ENCODE measurements at regions not wholly inside any gene's neighbourhood (a gene's known extent, or its start where the extent isn't known, plus 50 kb on each side); places are given as distances from the start of the nearest gene placed in this dataset.
A peak's percentile ranks its signal among the peaks of the same experiment; 100 is the strongest.
"Not testable (repeated sequence)": the region's sequence is repeated elsewhere in the genome, so short reads cannot be mapped to it uniquely, and the experiment has no call there.

GRCh38 chr3:30305021-30305420 lies 301.4 kb upstream of the TGFBR2 start:
- no peak for DNase-seq

GRCh38 chr3:30306896-30307295 lies 299.5 kb upstream of the TGFBR2 start:
- DNase-seq = no peak

GRCh38 chr3:30307372-30307950 lies 298.9 kb upstream of the TGFBR2 start:
- DNase-seq = no peak

- no peak for DNase-seq
These were observed 298.3 kb upstream of the TGFBR2 start for GRCh38 chr3:30308131-30308530.

GRCh38 chr3:30309961-30310954 lies 296.1 kb upstream of the TGFBR2 start:
- DNase-seq = no peak

- peak; percentile 4 for DNase-seq
These were observed 294.6 kb upstream of the TGFBR2 start for GRCh38 chr3:30311781-30312180.

- DNase-seq = no peak
These were observed 292.6 kb upstream of the TGFBR2 start for GRCh38 chr3:30313840-30314239.

GRCh38 chr3:30314757-30315325 lies 291.6 kb upstream of the TGFBR2 start:
- DNase-seq = no peak

- no peak for DNase-seq
These were observed 291.0 kb upstream of the TGFBR2 start for GRCh38 chr3:30315447-30315846.

GRCh38 chr3:30317561-30317960 lies 288.8 kb upstream of the TGFBR2 start:
- DNase-seq = no peak

- no peak for DNase-seq
These were observed 288.3 kb upstream of the TGFBR2 start for GRCh38 chr3:30318110-30318509.

- peak; percentile 35 for DNase-seq
These were observed 286.7 kb upstream of the TGFBR2 start for GRCh38 chr3:30319713-30320112.

GRCh38 chr3:30320392-30320791 lies 286.0 kb upstream of the TGFBR2 start:
- no peak for DNase-seq

- no peak for DNase-seq
These were observed 285.3 kb upstream of the TGFBR2 start for GRCh38 chr3:30321065-30321464.

GRCh38 chr3:30323649-30324048 lies 282.8 kb upstream of the TGFBR2 start:
- DNase-seq = not testable (repeated sequence)

GRCh38 chr3:30324587-30324986 lies 281.8 kb upstream of the TGFBR2 start:
- DNase-seq = no peak

GRCh38 chr3:30327976-30328375 lies 278.4 kb upstream of the TGFBR2 start:
- not testable (repeated sequence) for DNase-seq

- DNase-seq = not testable (repeated sequence)
These were observed 277.5 kb upstream of the TGFBR2 start for GRCh38 chr3:30328935-30329334.

- DNase-seq = no peak
These were observed 274.9 kb upstream of the TGFBR2 start for GRCh38 chr3:30331519-30331918.

- no peak for DNase-seq
These were observed 274.0 kb upstream of the TGFBR2 start for GRCh38 chr3:30332196-30333021.

GRCh38 chr3:30333143-30333542 lies 273.3 kb upstream of the TGFBR2 start:
- DNase-seq = no peak

GRCh38 chr3:30333903-30334302 lies 272.5 kb upstream of the TGFBR2 start:
- no peak for DNase-seq

GRCh38 chr3:30340500-30340899 lies 265.9 kb upstream of the TGFBR2 start:
- DNase-seq = peak; percentile 11

All from NCI-H1105 treated with DMSO at 0.1 percent for 48 hours (cell line).